HepG2 (cell line): ENCODE measurements at regions not wholly inside any gene's neighbourhood (a gene's known extent, or its start where the extent isn't known, plus 50 kb on each side); places are given as distances from the start of the nearest gene placed in this dataset.

Experiments used
- EP300 ChIP-seq, 3 experiments: sonication (generic) in 1 of 3; formaldehyde crosslinking in 1 of 3; IDR thresholded peaks; 2 replicates each; pipeline versions ENCODE4 v1.5.1 to v1.6.1; 2011 to 2020; ENCODE audit warnings: low read depth in 2 of 3, low read length in 2 of 3, borderline replicate concordance in 1 of 3, improper control_type of control experiment in 1 of 3, mild to moderate bottlenecking in 1 of 3, missing genetic modification reagents in 1 of 3, moderate library complexity in 1 of 3
- FOXK1 ChIP-seq: sonication (generic); formaldehyde crosslinking; IDR thresholded peaks from 2 replicates; pipeline ENCODE4 v1.4.0; 2020; ENCODE audit warnings: low read depth, missing genetic modification reagents, borderline replicate concordance
- KAT2B ChIP-seq: fragments of 150-350 bp; IDR thresholded peaks from 2 replicates; pipeline ENCODE4 v1.6.1; 2014; ENCODE audit warnings: low read depth, low read length, borderline replicate concordance
- PHF8 ChIP-seq: sonication (generic); formaldehyde crosslinking; IDR thresholded peaks from 2 replicates; pipeline ENCODE4 v1.5.0; 2020; ENCODE audit warnings: missing genetic modification reagents
- RFX5 ChIP-seq: IDR thresholded peaks from 2 replicates; pipeline ENCODE4 v1.6.1; 2011; ENCODE audit warnings: low read depth, low read length, improper control_type of control experiment
- TF ChIP-seq, protein P1 (sequence below): sonication (generic); formaldehyde crosslinking; IDR thresholded peaks from 2 replicates; pipeline ENCODE4 v1.5.0; 2020; ENCODE audit warnings: mild to moderate bottlenecking, missing genetic modification reagents, moderate library complexity

DNA sequence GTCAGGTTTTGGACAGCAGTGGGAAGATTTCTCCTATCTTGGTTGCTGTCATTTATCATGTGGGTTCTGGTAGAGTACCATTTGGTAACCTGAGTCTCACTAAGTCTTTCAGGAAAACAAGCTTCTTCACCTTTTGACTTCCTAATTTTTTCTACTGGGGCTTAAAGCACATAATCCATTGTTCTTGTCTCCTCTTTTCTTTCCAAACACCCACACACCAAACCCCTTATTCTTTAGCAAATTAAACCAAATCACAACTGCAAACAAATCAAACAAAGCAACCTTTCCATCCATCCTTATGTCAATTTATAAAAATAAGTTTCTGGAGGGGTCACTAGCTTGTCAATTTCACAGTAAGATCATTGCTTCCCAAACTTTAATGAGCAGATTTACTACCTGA, 84.1 kb downstream of the ATP23 start:
- TF ChIP-seq FOXK1 (CRISPR knock-in tag) (no peak), KAT2B (no peak), EP300 (IDR thresholded peaks at IDR 0.05; ENCODE audit: low read depth in 2 of 2, low read length in 2 of 2) (no peak), EP300 (CRISPR knock-in tag; IDR thresholded peaks at IDR 0.05; ENCODE audit: borderline replicate concordance) (no peak), PHF8 (CRISPR knock-in tag) (no peak), RFX5 (no peak)
- TF ChIP-seq, protein P1, sequence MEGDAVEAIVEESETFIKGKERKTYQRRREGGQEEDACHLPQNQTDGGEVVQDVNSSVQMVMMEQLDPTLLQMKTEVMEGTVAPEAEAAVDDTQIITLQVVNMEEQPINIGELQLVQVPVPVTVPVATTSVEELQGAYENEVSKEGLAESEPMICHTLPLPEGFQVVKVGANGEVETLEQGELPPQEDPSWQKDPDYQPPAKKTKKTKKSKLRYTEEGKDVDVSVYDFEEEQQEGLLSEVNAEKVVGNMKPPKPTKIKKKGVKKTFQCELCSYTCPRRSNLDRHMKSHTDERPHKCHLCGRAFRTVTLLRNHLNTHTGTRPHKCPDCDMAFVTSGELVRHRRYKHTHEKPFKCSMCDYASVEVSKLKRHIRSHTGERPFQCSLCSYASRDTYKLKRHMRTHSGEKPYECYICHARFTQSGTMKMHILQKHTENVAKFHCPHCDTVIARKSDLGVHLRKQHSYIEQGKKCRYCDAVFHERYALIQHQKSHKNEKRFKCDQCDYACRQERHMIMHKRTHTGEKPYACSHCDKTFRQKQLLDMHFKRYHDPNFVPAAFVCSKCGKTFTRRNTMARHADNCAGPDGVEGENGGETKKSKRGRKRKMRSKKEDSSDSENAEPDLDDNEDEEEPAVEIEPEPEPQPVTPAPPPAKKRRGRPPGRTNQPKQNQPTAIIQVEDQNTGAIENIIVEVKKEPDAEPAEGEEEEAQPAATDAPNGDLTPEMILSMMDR, result no peak
